ENCODE measurements at regions not wholly inside any gene's neighbourhood (a gene's known extent, or its start where the extent isn't known, plus 50 kb on each side); places are given as distances from the start of the nearest gene placed in this dataset. TPM values are rescaled to one million over a fixed set of nuclear protein-coding genes. Genes with fewer than 3 reads are reported as not detected.

DNA sequence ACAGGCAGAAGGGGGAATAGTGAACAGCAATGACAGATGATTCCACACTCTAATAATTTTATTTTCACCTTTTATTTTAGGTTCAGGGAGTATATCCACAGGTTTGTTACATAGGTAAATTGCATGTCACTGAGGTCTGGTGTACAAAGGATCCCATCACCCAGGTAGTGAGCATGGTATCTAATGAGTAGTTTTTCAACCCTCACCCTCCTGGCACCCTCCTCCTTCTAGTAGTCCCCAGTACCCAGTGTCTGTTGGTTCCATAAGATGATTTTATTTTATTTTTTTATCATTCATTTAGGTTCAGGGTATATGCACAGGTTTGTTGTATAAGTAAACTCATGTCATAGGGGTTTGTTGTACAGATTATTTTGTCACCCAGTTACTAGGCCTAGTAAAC, 58.6 kb upstream of the UGT8 start:
- CTCF ChIA-PET (ENCODE audit: unreplicated experiment): no interaction called here
- no peaks in the 10 kb centered on the region for H3K79me2 ChIP-seq (ENCODE audit: insufficient read depth, low read depth, low read length)
- intact Hi-C loops (cut with micrococcal nuclease; ENCODE audit: unreplicated experiment): no loop called here
- POLR2A ChIA-PET: no interaction called here
- BruUV-seq (replicated peaks): no TSS peak
- no peaks in the 10 kb centered on the region for H3K9me2 ChIP-seq (ENCODE audit: insufficient read depth, low read length)
- H3K27ac ChIP-seq (ENCODE audit: low read depth, low read length, poor library complexity, severe bottlenecking): no peak overlapping the region
- no peaks in the 10 kb centered on the region for H3K4me1 ChIP-seq (ENCODE audit: insufficient read depth, low read length, poor library complexity, severe bottlenecking)
- H3K4me2 ChIP-seq (ENCODE audit: low read length): no peak overlapping the region
- DNase-seq (ENCODE audit: low spot score): no peak
- no peaks in the 10 kb centered on the region for H3K9me3 ChIP-seq (ENCODE audit: low read length)
- H3K4me3 ChIP-seq (ENCODE audit: low read depth, low read length, poor library complexity, severe bottlenecking): no peak overlapping the region
- TF ChIP-seq EZH2phosphoT487 (IDR thresholded peaks at IDR 0.05; ENCODE audit: borderline replicate concordance, low read depth, low read length): no peak
- TF ChIP-seq, protein P1, sequence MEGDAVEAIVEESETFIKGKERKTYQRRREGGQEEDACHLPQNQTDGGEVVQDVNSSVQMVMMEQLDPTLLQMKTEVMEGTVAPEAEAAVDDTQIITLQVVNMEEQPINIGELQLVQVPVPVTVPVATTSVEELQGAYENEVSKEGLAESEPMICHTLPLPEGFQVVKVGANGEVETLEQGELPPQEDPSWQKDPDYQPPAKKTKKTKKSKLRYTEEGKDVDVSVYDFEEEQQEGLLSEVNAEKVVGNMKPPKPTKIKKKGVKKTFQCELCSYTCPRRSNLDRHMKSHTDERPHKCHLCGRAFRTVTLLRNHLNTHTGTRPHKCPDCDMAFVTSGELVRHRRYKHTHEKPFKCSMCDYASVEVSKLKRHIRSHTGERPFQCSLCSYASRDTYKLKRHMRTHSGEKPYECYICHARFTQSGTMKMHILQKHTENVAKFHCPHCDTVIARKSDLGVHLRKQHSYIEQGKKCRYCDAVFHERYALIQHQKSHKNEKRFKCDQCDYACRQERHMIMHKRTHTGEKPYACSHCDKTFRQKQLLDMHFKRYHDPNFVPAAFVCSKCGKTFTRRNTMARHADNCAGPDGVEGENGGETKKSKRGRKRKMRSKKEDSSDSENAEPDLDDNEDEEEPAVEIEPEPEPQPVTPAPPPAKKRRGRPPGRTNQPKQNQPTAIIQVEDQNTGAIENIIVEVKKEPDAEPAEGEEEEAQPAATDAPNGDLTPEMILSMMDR (conservative IDR thresholded peaks at IDR 0.05; ENCODE audit: low read length): no peak
- H4K20me1 ChIP-seq (ENCODE audit: insufficient read depth, low read length): no peaks in the 10 kb centered on the region
- no peaks in the 10 kb centered on the region for H3K36me3 ChIP-seq (ENCODE audit: insufficient read depth, low read length)
- H2AFZ ChIP-seq (ENCODE audit: low read length): no peak overlapping the region

DNA sequence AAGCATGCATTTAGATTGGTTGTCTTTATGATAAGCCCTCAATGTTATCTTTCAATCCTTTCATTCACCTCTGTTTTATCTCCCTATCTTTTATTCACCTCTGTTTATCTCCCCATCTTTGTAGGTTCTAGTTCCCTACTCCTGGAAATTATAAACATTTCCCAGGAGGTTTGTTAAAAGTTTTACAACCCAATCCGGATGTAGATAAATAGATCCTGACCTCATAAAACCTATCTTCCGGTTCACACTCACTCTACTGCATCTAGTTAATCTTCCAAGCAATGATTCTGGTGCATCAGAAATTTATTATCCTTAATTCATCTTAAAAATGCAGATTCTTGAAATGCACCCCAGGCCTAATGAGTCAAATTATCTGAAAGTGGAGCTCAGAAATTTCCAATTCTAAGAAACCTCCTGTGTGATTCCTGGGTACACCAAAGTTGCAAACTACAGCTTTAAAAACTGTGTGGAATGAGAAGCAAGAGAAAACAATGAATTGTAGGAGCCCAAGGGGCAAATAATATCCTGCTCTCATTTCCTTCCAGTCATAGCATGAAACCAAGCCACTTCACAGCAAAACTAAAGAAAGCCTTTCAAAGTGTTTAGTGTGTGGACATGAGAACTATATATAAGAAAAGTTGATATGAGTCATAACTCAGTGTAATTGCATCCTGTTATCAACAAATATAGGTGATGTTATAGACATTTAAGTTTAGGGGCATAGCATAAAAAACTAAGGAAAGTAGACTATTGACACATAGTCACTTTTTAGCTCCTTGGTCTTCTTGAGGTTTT, 51.1 kb upstream of the UGT8 start:
- Histone ChIP-seq H3K4me3 (ENCODE audit: low read depth, low read length, poor library complexity, severe bottlenecking) (no peak overlapping the region), H3K4me1 (ENCODE audit: insufficient read depth, low read length, poor library complexity, severe bottlenecking) (no peaks in the 10 kb centered on the region), H3K36me3 (ENCODE audit: insufficient read depth, low read length) (no peaks in the 10 kb centered on the region), H3K4me2 (ENCODE audit: low read length) (no peak overlapping the region), H3K9me2 (ENCODE audit: insufficient read depth, low read length) (no peaks in the 10 kb centered on the region; the same call in 1 of the 2 replicates), H3K9me3 (ENCODE audit: low read length) (peaks cover 9% of the 10 kb centered on the region; the same call in 1 of the 2 replicates), H3K27ac (ENCODE audit: low read depth, low read length, poor library complexity, severe bottlenecking) (no peak overlapping the region), H2AFZ (ENCODE audit: low read length) (no peak overlapping the region), H4K20me1 (ENCODE audit: insufficient read depth, low read length) (no peaks in the 10 kb centered on the region), H3K79me2 (ENCODE audit: insufficient read depth, low read depth, low read length) (no peaks in the 10 kb centered on the region)
- no peak for DNase-seq (ENCODE audit: low spot score)
- ChIA-PET CTCF (ENCODE audit: unreplicated experiment) (no interaction called here), POLR2A (no interaction called here)
- no peak for TF ChIP-seq EZH2phosphoT487 (IDR thresholded peaks at IDR 0.05; ENCODE audit: borderline replicate concordance, low read depth, low read length)
- TF ChIP-seq, protein P1 (conservative IDR thresholded peaks at IDR 0.05; ENCODE audit: low read length): no peak
- intact Hi-C loops (cut with micrococcal nuclease; ENCODE audit: unreplicated experiment): no loop called here
- BruUV-seq (replicated peaks): no TSS peak

Small RNA genes lying in the stretch of these regions (small RNA-seq; reads per million reads assigned to genes)
- not detected for gene AC093815.1

Measured in OCI-LY7 (cell line).